LNCaP clone FGC (cell line): ENCODE measurements at regions not wholly inside any gene's neighbourhood (a gene's known extent, or its start where the extent isn't known, plus 50 kb on each side); places are given as distances from the start of the nearest gene placed in this dataset.
A peak's percentile ranks its signal among the peaks of the same experiment; 100 is the strongest.

Experiments used
- DNase-seq: peaks from one replicate; pipeline ENCODE4 v3.0.0-alpha.2; 2011; ENCODE audit warnings: low read depth
- H3K4me3 ChIP-seq: 2 replicates; pipeline ENCODE4 v1.5.1; 2011; ENCODE audit warnings: mild to moderate bottlenecking, low read depth, low read length, control low read depth
- TF ChIP-seq, protein P1 (sequence below): IDR thresholded peaks from 2 replicates; pipeline ENCODE4 v1.5.1; 2012; ENCODE audit warnings: mild to moderate bottlenecking; ENCODE audit not compliant: control insufficient read depth, insufficient read depth; ENCODE audit errors: extremely low read depth

DNA sequence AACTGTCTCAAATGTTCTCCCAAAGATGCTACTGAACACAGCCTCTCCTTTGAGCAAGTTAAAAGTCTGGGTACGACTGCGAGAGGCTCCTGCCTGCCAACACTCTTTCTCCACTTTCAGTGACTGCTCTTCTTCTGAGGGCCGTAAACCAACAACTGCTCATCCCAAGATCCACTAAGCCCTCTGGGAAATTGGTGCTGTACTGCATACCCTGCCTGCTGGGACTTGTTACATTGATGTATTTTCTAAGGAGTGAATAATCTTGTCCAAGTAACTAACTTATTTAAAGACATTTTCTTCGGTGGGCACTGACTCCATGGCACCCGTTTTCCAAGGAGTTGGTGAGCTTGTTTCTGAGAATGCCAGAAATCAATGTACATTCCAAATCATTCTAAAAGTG lies 87.2 kb downstream of the ZNF280B start:
- TF ChIP-seq, protein P1, sequence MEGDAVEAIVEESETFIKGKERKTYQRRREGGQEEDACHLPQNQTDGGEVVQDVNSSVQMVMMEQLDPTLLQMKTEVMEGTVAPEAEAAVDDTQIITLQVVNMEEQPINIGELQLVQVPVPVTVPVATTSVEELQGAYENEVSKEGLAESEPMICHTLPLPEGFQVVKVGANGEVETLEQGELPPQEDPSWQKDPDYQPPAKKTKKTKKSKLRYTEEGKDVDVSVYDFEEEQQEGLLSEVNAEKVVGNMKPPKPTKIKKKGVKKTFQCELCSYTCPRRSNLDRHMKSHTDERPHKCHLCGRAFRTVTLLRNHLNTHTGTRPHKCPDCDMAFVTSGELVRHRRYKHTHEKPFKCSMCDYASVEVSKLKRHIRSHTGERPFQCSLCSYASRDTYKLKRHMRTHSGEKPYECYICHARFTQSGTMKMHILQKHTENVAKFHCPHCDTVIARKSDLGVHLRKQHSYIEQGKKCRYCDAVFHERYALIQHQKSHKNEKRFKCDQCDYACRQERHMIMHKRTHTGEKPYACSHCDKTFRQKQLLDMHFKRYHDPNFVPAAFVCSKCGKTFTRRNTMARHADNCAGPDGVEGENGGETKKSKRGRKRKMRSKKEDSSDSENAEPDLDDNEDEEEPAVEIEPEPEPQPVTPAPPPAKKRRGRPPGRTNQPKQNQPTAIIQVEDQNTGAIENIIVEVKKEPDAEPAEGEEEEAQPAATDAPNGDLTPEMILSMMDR: no peak
- DNase-seq: no peak
- H3K4me3 ChIP-seq: no peak overlapping the region

DNA sequence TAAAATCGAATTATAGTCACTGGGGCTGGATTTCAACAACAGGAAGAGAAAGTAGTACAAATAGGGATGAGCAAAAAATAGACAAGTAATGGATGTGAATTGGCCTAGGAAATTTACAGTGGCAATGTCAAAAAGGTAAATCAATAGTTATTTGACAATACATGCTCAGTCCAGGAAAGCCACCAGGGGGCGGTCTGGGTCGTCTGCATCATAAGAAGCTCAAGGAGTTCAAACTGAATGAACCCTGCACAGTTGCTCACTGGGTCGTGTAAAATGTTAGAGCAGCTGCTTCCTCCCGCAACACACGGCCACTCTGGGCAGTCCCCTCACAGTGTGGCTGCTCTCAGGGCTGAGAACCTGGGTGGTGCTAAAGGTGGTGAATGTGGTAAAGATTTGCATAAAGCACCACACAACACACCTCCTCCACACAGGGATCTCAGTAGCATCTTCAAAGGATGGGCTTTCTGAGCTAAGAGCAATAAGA lies 85.9 kb downstream of the ZNF280B start:
- TF ChIP-seq, protein P1: peak; percentile 65
- peak; percentile 19 for DNase-seq
- no peak overlapping the region for H3K4me3 ChIP-seq

DNA sequence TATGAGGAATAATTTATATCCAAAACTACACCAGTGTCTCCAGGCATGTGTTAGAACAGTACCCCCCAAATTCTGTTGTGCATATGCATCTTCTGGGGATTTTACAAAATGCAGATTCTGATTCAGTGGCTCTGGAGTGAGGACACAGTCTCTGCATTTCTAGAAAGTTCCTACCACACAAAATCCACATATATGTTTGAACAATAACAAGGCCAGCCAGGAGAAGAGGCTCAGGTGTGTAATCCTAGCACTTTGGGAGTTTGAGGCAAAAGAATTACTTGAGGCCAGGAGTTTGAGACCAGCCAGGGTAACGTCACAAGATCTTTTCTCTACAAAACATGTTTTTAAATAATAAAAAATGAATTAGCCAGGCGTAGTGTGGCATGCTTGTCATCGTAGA lies 84.9 kb downstream of the ZNF280B start:
- no peak overlapping the region for H3K4me3 ChIP-seq
- TF ChIP-seq, protein P1: no peak
- no peak for DNase-seq

DNA sequence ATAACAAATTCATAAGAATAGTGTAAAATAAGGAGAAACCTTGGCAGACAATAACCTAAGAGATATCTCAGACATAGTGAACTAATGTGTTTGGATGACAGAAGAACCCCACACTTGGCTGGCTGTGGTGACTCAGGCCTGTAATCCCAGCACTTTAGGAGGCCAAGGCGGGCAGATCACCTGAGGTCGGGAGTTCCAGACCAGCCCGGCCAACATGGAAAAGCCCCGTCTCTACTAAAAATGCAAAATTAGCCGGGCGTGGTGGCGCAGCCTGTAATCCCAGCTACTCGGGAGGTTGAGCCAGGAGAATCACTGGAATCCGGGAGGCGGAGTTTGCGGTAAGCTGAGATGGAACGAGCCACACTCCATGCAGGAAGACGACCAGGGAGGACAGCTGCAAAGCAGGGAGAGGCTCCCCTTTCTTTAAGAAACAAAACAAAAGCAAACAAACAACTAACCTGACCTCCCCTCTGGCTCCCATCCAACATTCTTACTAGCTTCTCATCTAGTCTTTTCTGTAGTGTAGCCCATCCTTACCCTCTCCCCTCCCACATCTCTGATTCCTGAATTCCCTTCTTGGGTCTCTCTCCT lies 84.2 kb downstream of the ZNF280B start:
- TF ChIP-seq, protein P1: no peak
- no peak overlapping the region for H3K4me3 ChIP-seq
- DNase-seq: no peak

DNA sequence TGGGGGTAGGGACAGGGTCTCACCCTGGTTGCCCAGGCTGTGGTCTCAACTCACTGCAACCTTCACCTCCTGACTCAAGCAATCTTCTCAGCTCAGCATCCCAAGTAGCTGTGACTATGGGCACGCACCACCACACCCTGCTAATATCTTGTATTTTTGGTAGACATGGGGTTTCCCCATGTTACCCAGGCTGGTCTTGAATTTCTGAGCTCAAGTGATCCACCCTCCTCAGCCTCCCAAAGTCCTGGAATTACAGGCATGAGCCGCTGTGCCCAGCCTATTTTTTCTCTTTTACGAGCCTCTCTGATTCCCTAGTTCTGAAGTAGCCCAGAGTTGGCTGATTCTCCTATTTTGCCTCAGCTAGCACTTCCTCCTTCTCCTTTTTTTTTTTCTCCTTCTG lies 83.6 kb downstream of the ZNF280B start:
- TF ChIP-seq, protein P1: no peak
- DNase-seq: no peak
- no peak overlapping the region for H3K4me3 ChIP-seq

DNA sequence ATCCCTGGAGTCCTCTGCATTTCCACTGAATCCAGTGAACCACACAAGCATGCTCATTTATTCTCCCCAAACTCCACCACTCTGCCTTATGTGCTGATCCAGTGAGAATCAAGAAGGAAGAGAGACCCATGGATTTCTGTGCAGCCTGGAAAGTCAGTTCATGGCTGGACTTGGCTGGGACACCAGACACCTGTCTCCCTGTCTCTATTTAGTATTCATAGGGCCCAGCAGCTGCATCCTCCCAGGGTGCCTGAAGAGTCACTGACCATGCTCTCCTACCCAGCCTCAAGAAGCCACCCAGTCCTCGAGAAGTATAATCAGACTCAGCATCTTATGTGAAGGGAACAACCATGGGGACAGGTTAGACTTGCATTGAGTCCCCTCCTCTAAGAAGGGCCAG lies 83.2 kb downstream of the ZNF280B start:
- no peak overlapping the region for H3K4me3 ChIP-seq
- TF ChIP-seq, protein P1: no peak
- DNase-seq: no peak
